Panc1 (cell line): ENCODE measurements at regions not wholly inside any gene's neighbourhood (a gene's known extent, or its start where the extent isn't known, plus 50 kb on each side); places are given as distances from the start of the nearest gene placed in this dataset.

Source experiments
- ATAC-seq: fragments of 200-7000 bp; cut with Tn5 transposase; 2 replicates; pipeline ENCODE4 v1.9.1; 2020; ENCODE audit warnings: mild to moderate bottlenecking, moderate library complexity
- BruUV-seq: library from RNA; stranded (reverse); fragments of 400-500 nt; replicated peaks from 2 replicates; lab custom pipeline; 2021; lab: Mats Ljungman, UMichigan
- CTCF ChIA-PET: fragments of 300-600 bp; sonication (Branson Sonifier 250); formaldehyde crosslinking; loops from one replicate; lab custom pipeline; 2022; ENCODE audit warnings: antibody characterized with exemption; lab: Charles Lee
- POLR2A ChIA-PET: fragments of 300-600 bp; sonication (Branson Sonifier 250); formaldehyde crosslinking; loops from one replicate; lab custom pipeline; 2022; ENCODE audit warnings: antibody characterized with exemption; lab: Charles Lee
- DNase-seq: peaks from one replicate; pipeline ENCODE4 v3.0.0-alpha.2; 2010; ENCODE audit warnings: low read depth, low spot score
- H3K27ac ChIP-seq: 2 replicates; pipeline ENCODE4 v1.5.1; 2011; ENCODE audit warnings: mild to moderate bottlenecking, low read length, inconsistent platforms
- H3K27me3 ChIP-seq: fragments of 200-500 bp; sonication (Bioruptor generic); 2 replicates; pipeline ENCODE4 v1.6.0; 2014; ENCODE audit warnings: low read length, inconsistent platforms; ENCODE audit not compliant: control insufficient read depth, insufficient read depth
- H3K36me3 ChIP-seq: fragments of 200-500 bp; sonication (Bioruptor generic); 2 replicates; pipeline ENCODE4 v1.5.1; 2014; ENCODE audit warnings: inconsistent platforms, mild to moderate bottlenecking, low read length, moderate library complexity; ENCODE audit not compliant: control insufficient read depth, insufficient read depth
- H3K4me1 ChIP-seq: 2 replicates; pipeline ENCODE4 v1.5.1; 2011; ENCODE audit warnings: inconsistent platforms, mild to moderate bottlenecking, low read length, moderate library complexity; ENCODE audit not compliant: control insufficient read depth, insufficient read depth
- H3K4me3 ChIP-seq, 2 experiments: 2 replicates each; pipeline ENCODE4 v1.5.1; 2011 to 2012; ENCODE audit warnings: low read depth in 2 of 2, low read length in 2 of 2, mild to moderate bottlenecking in 2 of 2, inconsistent platforms in 1 of 2, moderate library complexity in 1 of 2
- H3K9me3 ChIP-seq: fragments of 200-500 bp; sonication (Bioruptor generic); 2 replicates; pipeline ENCODE4 v1.5.1; 2014; ENCODE audit warnings: low read depth, mild to moderate bottlenecking, inconsistent platforms, low read length, moderate library complexity; ENCODE audit not compliant: control insufficient read depth, insufficient read depth
- POLR2AphosphoS5 ChIP-seq: IDR thresholded peaks from 2 replicates; pipeline ENCODE4 v1.6.1; 2012; ENCODE audit warnings: mild to moderate bottlenecking, low read depth, low read length, moderate library complexity
- SIN3A ChIP-seq: IDR thresholded peaks from 2 replicates; pipeline ENCODE4 v1.6.1; 2012; ENCODE audit warnings: low read depth, mild to moderate bottlenecking, low read length, moderate library complexity, borderline replicate concordance; ENCODE audit not compliant: insufficient read depth
- TCF7L2 ChIP-seq: IDR thresholded peaks from 2 replicates; pipeline ENCODE4 v1.6.1; 2011; ENCODE audit warnings: mild to moderate bottlenecking, low read depth, low read length, inconsistent platforms
- in situ Hi-C: cut with HindIII; loops from 2 replicates; pipeline ENCODE4 v1.10.0; 2016; ENCODE audit warnings: low sequenced_read_pairs, low pct_unique_long_range_greater_than_20kb
- intact Hi-C: fragments of 100-400 bp; cut with micrococcal nuclease; formaldehyde crosslinking; loops from one replicate; pipeline ENCODE4 v1.10.0; 2022; ENCODE audit not compliant: unreplicated experiment
- TF ChIP-seq, protein P1 (sequence below): fragments of 450-650 bp; IDR thresholded peaks from 2 replicates; pipeline ENCODE4 v1.5.1; 2017; ENCODE audit warnings: mild to moderate bottlenecking
- TF ChIP-seq, protein P2 (sequence below), 2 experiments: IDR thresholded peaks; 2 replicates each; pipeline ENCODE4 v1.6.1; 2011 to 2012; ENCODE audit warnings: low read depth in 2 of 2, control low read depth in 1 of 2, low read length in 1 of 2, mild to moderate bottlenecking in 1 of 2, moderate library complexity in 1 of 2; ENCODE audit not compliant: insufficient read depth in 1 of 2

GRCh38 chr1:172902861-172903381 is 147.8 kb downstream of the TNFSF18 start:
- Histone ChIP-seq H3K27me3 (no peaks in the 10 kb centered on the region), H3K4me3 (no peak overlapping the region), H3K27ac (no peak overlapping the region), H3K4me1 (no peaks in the 10 kb centered on the region), H3K9me3 (no peaks in the 10 kb centered on the region), H3K36me3 (no peaks in the 10 kb centered on the region)
- POLR2A ChIA-PET = no interaction called here
- intact Hi-C loops = no loop called here
- in situ Hi-C loops = no loop called here
- DNase-seq (no peak), ATAC-seq (no peak)
- CTCF ChIA-PET = no interaction called here
- BruUV-seq = no TSS peak
- no peak for TF ChIP-seq SIN3A
- no peak for TF ChIP-seq TCF7L2
- no peak for TF ChIP-seq POLR2AphosphoS5
- TF ChIP-seq, protein P1, sequence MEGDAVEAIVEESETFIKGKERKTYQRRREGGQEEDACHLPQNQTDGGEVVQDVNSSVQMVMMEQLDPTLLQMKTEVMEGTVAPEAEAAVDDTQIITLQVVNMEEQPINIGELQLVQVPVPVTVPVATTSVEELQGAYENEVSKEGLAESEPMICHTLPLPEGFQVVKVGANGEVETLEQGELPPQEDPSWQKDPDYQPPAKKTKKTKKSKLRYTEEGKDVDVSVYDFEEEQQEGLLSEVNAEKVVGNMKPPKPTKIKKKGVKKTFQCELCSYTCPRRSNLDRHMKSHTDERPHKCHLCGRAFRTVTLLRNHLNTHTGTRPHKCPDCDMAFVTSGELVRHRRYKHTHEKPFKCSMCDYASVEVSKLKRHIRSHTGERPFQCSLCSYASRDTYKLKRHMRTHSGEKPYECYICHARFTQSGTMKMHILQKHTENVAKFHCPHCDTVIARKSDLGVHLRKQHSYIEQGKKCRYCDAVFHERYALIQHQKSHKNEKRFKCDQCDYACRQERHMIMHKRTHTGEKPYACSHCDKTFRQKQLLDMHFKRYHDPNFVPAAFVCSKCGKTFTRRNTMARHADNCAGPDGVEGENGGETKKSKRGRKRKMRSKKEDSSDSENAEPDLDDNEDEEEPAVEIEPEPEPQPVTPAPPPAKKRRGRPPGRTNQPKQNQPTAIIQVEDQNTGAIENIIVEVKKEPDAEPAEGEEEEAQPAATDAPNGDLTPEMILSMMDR = no peak
- TF ChIP-seq, protein P2, sequence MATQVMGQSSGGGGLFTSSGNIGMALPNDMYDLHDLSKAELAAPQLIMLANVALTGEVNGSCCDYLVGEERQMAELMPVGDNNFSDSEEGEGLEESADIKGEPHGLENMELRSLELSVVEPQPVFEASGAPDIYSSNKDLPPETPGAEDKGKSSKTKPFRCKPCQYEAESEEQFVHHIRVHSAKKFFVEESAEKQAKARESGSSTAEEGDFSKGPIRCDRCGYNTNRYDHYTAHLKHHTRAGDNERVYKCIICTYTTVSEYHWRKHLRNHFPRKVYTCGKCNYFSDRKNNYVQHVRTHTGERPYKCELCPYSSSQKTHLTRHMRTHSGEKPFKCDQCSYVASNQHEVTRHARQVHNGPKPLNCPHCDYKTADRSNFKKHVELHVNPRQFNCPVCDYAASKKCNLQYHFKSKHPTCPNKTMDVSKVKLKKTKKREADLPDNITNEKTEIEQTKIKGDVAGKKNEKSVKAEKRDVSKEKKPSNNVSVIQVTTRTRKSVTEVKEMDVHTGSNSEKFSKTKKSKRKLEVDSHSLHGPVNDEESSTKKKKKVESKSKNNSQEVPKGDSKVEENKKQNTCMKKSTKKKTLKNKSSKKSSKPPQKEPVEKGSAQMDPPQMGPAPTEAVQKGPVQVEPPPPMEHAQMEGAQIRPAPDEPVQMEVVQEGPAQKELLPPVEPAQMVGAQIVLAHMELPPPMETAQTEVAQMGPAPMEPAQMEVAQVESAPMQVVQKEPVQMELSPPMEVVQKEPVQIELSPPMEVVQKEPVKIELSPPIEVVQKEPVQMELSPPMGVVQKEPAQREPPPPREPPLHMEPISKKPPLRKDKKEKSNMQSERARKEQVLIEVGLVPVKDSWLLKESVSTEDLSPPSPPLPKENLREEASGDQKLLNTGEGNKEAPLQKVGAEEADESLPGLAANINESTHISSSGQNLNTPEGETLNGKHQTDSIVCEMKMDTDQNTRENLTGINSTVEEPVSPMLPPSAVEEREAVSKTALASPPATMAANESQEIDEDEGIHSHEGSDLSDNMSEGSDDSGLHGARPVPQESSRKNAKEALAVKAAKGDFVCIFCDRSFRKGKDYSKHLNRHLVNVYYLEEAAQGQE (IDR thresholded peaks at IDR 0.05; ENCODE audit: insufficient read depth in 1 of 2, low read depth in 2 of 2, low read length in 1 of 2) = no peak

DNA sequence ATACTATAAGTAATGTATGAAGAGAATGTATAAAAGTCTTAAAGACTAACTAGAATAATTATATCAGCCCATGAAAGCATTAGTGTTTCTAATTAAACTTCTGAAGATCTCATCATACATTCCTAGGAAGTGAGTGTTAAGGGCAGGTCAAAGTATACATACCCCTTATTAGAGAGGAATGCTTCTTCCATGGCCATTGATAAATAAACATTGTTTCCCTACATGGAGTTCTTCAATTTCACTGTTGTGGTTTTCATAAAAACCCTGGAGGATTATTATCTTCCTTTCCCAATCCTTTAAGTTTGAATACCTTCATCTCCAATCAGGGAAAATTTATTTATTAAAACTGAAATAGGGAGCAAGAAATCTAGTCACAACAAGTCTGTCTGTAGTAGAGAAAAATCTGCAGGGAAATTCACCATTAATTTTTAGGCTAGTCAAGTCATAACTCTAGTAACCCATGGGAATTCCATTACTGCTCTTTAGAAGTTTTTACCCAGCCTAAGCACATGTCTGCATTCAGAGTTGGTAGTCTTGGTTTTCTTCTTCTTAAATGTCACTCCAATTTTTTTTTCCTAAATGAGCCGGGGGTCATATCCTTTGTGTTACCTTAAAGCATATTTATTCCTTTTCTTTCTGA is 147.0 kb downstream of the TNFSF18 start:
- H3K4me1 ChIP-seq = no peaks in the 10 kb centered on the region
- DNase-seq = no peak
- in situ Hi-C loops = no loop called here

DNA sequence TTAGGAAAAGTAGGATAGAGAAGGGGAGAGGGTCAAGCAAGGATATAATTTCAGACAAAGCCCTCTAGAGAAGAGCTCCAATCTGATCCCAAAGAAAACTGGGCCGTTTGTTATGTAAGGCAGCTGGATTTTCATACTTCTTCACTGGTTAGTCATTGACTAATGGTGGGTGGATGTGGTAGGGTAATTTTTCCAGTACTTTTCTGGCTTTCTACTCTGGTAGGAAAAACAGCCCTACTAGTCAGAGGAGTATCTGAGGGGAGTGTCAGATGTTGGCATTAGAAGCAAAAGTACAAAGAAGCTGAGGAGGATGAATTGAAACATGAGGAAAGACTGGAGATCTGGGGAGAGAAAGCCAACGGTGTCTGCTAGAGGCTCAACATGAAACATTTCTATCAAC is 145.3 kb downstream of the TNFSF18 start:
- Histone ChIP-seq H3K27ac (no peak overlapping the region), H3K27me3 (no peaks in the 10 kb centered on the region), H3K9me3 (no peaks in the 10 kb centered on the region; the same call in 1 of the 2 replicates), H3K36me3 (no peaks in the 10 kb centered on the region), H3K4me1 (no peaks in the 10 kb centered on the region), H3K4me3 (no peak overlapping the region)
- ChIA-PET CTCF (no interaction called here), POLR2A (no interaction called here)
- in situ Hi-C loops = no loop called here
- TF ChIP-seq TCF7L2 = no peak
- TF ChIP-seq SIN3A = no peak
- TF ChIP-seq, protein P2 (IDR thresholded peaks at IDR 0.05; ENCODE audit: insufficient read depth in 1 of 2, low read depth in 2 of 2, low read length in 1 of 2) = no peak
- TF ChIP-seq POLR2AphosphoS5 = no peak
- TF ChIP-seq, protein P1 = no peak
- no peak for DNase-seq
- intact Hi-C loops = no loop called here
- ATAC-seq = no peak
- no TSS peak for BruUV-seq

More for the DNA sequence above, 147.0 kb downstream of the TNFSF18 start:
- no peak overlapping the region for H3K4me3 ChIP-seq
- no peak overlapping the region for H3K27ac ChIP-seq
- CTCF ChIA-PET = no interaction called here
- H3K36me3 ChIP-seq = no peaks in the 10 kb centered on the region
- intact Hi-C loops = no loop called here
- H3K27me3 ChIP-seq = no peaks in the 10 kb centered on the region
- no peaks in the 10 kb centered on the region for H3K9me3 ChIP-seq
- POLR2A ChIA-PET = no interaction called here
- BruUV-seq = no TSS peak
- ATAC-seq = no peak
- no peak for TF ChIP-seq SIN3A
